ENCODE measurements at regions not wholly inside any gene's neighbourhood (a gene's known extent, or its start where the extent isn't known, plus 50 kb on each side); places are given as distances from the start of the nearest gene placed in this dataset.

DNA sequence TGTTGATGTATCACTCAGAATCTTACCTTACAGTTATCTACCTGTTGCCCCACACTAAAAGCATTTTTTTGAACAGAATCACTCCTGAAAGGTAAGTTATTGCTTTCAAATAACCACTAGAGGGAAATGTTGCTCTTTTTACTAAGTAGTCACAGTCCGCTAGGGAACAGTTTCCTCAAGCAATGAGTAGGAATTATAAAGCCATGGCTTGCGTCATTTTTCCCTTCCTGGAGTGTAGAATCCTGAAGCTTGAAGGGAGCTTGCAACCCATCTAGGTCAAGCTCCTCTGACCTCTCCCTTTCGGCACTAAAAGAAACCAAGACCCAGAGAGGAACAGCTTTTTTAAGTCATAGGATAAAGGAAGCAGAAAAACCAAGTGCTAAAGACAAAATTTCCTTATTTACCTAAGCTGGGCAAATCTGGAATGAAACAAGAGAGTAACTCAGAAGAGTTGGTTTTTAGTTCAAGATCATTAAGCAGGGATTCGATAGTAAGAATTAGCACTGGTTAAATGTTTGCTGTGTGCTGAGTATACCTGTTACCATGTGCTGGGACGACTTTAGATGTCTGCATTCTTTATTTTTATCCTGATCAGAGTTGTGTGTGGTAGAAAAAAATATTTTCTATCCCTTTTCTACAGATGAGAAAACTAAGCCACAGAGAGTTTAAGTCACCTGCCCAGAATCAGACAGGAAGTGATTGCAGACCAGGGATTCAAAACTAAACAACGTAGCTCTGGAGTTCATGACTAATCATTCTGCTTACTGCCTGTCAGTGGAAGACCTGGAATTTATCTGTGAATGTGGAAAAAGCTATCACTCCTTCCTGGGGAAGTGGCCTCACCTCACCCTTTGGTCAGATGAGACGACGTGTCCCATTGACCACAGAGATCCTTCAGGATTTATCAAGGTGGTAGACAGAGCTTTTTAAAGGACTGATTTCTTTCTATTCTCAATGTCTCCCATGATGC, 631.5 kb downstream of the RAB28 start:
- peak; percentile 72 for DNase-seq (ENCODE audit: low spot score)

- DNase-seq (ENCODE audit: low spot score) = no peak
These were observed 637.8 kb downstream of the RAB28 start for GRCh38 chr4:12846368-12846767.

DNA sequence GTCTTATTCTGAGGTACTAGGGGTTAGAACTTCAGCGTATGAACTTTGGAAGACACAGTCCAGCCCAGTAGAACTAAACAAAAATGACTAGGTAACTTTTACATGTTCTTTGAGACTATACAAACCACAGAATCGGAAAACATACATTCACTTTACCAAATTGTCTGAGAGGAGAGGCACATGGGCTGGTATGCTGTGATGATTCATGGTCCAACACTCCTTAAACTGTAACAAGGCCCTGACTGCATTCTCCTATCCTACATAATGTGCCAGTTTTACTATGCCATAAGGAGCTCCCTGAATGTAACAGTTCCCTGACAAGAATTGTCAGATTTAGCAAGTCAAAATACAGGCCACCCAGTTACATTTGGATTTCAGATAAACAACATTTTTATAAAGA, 640.0 kb downstream of the RAB28 start:
- DNase-seq (ENCODE audit: low spot score) = no peak

- no peak for DNase-seq (ENCODE audit: low spot score)
These were observed 656.2 kb downstream of the RAB28 start for GRCh38 chr4:12827966-12828365.

- no peak for DNase-seq (ENCODE audit: low spot score)
These were observed 692.6 kb downstream of the RAB28 start for GRCh38 chr4:12791536-12791935.

- no peak for DNase-seq (ENCODE audit: low spot score)
These were observed 696.9 kb downstream of the RAB28 start for GRCh38 chr4:12787261-12787660.

- DNase-seq (ENCODE audit: low spot score) = no peak
These were observed 705.4 kb downstream of the RAB28 start for GRCh38 chr4:12778706-12779105.

DNA sequence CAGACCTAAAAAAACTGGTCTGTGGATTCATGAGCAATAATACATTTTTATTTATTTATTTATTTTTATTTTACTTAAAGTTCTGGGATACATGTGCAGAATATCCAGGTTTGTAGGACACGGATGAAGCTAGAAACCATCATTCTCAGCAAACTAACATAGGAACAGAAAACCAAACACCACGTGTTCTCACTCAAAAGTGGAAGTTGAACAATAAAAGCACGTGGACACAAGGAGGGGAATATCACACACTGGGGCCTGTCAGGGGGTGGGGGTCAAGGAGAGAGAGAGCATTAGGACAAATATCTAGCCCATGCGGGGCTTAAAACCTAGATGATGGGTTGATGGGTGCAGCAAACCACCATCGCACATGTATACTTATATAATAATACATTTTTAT, 705.9 kb downstream of the RAB28 start:
- DNase-seq (ENCODE audit: low spot score) = no peak

- DNase-seq (ENCODE audit: low spot score) = no peak
These were observed 713.8 kb downstream of the RAB28 start for GRCh38 chr4:12770351-12770750.

DNA sequence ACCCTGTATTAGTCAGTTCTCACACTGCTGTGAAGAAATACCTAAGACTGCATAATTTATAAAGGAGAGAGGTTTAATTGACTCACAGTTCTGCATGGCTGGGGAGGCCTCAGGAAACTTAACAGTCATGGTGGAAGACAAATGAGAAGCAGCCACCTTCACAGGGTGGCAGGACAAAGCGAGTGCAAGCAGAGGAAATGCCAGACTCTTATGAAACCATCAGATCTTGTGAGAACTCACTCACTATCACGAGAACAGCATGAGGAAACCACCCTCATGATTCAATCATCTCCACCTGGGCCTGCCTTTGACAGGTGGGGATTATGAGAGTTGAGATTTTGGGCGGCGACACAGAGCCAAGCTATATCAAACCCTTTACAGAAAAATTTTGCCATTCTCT, 722.4 kb downstream of the RAB28 start:
- no peak for DNase-seq (ENCODE audit: low spot score)

DNA sequence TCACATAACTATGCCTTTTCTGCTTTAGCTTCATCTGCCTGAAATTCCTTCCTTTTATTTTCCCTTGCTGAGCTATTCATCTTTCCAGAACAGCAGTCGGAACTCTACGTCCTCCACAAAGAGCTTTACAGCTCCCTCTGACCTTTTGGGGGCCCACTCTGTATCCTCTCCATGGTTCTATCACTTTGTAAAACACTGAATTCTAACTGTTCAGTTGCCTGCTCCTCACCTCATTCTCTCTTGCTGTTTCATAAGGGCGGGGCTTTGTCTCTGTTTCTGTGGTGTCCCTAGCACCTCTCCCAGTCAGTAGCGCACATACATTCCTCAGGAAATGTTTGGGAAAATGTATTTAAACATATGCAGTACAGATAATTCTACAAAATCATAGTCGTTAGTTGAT, 737.0 kb downstream of the RAB28 start:
- DNase-seq (ENCODE audit: low spot score) = no peak

DNA sequence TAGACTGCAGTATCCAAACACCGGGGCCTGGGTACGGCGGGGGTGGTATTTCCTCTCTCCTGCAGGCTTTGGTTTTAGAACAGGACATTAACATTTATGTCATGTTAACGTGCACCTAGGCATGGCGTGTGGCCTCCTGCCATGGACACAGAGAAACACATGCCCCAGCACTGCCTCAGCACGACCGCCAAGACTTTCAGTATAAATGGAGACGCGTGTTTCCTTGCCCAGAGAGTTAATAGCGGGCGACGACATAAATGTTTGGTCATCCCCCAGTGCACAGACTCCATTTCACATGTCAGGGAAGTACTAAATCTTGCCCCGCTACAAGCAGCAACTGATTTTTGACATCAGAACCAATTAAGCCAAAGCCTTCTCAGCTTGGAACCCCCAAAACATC, 737.9 kb downstream of the RAB28 start:
- DNase-seq (ENCODE audit: low spot score) = no peak

GRCh38 chr4:12734586-12734985, 749.6 kb downstream of the RAB28 start:
- DNase-seq (ENCODE audit: low spot score) = no peak

GRCh38 chr4:12729384-12729783, 754.8 kb downstream of the RAB28 start:
- DNase-seq (ENCODE audit: low spot score) = peak; percentile 28

GRCh38 chr4:12724510-12724909, 759.6 kb downstream of the RAB28 start:
- DNase-seq (ENCODE audit: low spot score) = peak; percentile 21

GRCh38 chr4:12723849-12724447, 760.2 kb downstream of the RAB28 start:
- DNase-seq (ENCODE audit: low spot score) = no peak

DNA sequence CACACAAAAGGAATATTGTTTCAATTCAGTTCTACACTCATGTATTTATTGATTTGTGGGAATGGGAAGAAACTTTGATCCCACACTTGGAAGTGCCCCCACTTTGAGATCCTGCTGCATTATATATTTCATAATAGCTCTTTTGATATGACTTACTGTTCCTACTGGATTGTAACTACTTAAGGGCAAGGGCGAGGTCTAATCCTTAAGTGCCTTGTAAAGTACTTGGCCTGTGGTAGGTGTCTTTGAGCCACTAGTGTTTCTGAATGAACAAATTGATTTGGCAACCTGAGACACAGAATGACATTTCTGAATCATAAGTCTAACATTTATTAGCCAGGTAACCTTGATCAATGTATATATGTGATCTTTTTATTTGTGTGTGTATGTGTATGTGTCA, 767.2 kb downstream of the RAB28 start:
- no peak for DNase-seq (ENCODE audit: low spot score)

DNA sequence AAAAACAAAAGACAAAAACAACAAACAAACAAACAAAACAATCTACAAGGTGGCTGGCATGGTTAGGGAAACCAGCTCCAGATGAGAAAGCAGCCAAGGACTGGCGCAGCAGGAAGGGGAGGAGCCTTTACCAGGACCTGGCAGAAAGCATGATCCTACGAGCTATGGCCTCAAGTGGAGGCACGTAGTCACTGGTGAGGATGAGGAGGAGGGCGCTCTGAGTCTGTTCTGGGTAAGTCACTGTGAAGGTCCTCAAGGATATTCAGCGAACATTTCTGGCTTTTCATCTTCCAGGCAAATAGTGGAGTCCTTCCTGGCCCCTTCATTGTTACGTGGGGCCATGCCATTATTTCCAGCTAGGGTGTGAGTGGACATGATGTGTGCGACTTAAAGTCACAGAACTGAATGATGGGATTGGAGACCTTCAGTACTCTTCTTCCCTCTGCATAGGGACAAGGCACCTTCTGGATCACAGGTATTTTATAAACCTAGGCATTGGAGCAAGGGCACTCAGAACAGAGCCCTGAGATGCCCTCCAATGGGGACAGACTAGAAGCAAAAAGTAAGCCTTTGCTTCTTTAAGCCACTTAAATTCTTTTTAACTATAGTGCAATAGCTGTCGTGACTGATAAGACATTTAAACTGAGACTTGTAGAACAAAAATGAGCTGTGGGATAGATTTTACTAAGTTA, 771.3 kb downstream of the RAB28 start:
- no peak for DNase-seq (ENCODE audit: low spot score)

- no peak for DNase-seq (ENCODE audit: low spot score)
These were observed 776.6 kb downstream of the RAB28 start for GRCh38 chr4:12707381-12708175.

- DNase-seq (ENCODE audit: low spot score) = no peak
These were observed 781.1 kb downstream of the RAB28 start for GRCh38 chr4:12703036-12703435.

DNA sequence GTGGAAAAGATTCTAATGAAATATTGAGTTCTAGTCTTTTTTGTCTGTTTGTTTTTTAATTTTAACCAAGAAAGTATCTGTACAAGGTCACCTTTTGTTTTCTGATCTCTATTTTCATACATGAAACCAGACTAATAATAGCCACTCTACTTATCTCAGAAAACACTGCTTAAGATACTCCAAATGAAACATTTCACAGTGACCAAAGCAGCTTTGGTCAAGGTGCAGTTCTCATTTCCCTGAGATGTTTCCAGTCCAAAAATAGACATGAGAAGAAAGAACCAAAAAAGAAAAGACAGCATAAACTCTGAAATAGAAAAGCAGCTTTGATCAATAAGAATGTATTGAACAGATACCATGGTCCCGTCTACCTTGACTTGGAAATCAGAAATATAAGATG, 782.8 kb downstream of the RAB28 start:
- no peak for DNase-seq (ENCODE audit: low spot score)

DNA sequence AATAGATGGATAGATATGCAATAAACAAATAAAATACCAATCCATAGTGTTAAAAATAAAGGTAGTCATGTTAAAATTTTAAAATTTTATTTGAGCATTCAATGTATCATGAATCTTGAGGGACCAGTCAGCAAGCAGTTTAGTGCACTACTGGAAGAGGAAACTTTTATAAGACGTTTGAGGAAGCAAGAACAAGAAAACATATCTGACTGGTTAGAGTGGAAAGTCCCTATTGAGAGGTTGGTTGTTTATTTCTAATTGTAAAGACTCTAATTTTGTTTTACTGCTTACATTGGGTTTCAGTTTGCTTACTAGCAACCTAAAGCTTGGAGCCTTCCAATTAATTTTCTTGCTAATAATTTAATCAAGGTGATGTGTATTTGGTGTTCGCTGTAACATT, 786.2 kb downstream of the RAB28 start:
- no peak for DNase-seq (ENCODE audit: low spot score)

Measured in pons (tissue), 1 donor.